ENCODE measurements at regions not wholly inside any gene's neighbourhood (a gene's known extent, or its start where the extent isn't known, plus 50 kb on each side); places are given as distances from the start of the nearest gene placed in this dataset.

DNA sequence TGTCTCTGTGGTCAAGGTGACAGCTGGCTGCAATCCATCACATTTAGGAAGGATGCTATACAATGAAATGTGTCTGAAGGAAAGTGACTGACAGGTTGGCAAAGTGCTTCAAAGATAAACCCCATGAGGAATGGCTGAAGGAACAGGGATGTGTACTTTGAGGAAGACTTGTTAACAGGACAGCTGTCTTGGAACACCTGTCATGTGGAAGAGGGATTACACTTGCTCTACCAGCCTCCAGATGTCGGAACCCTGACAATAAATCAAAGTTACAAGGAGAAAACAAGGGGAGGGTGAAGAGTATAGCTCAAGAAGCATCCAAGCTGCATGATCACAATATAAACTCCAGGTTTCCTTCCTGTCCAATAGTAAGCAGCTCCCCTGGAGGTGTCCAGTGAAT is 147.8 kb upstream of the TMCC3 start:
- no peak for TF ChIP-seq CTCF (IDR thresholded peaks at IDR 0.05)
- no peak for TF ChIP-seq POLR2A (IDR thresholded peaks at IDR 0.05)
